CD14-positive monocyte (primary cell): ENCODE measurements at regions not wholly inside any gene's neighbourhood (a gene's known extent, or its start where the extent isn't known, plus 50 kb on each side); places are given as distances from the start of the nearest gene placed in this dataset.

Experiments used
- DNase-seq, 3 donors: peaks; one replicate each; pipeline ENCODE4 v3.0.0-alpha.2; 2011 to 2022
- H2AFZ ChIP-seq: 2 replicates; pipeline ENCODE4 v1.6.0; 2012; ENCODE audit warnings: mild to moderate bottlenecking, low read depth, low read length, inconsistent platforms; ENCODE audit not compliant: insufficient read depth, poor library complexity, severe bottlenecking
- H3K27ac ChIP-seq, 2 donors: 1 replicate in 1 of 2; 2 replicates in 1 of 2; pipeline ENCODE4 v1.5.1; 2012 to 2013; ENCODE audit warnings: low read length in 2 of 2, control low read depth in 1 of 2, inconsistent platforms in 1 of 2, low read depth in 1 of 2, mild to moderate bottlenecking in 1 of 2
- H3K27me3 ChIP-seq, 2 donors: one replicate each; pipeline versions ENCODE4 v1.6.0 to v1.6.1; 2011 to 2013; ENCODE audit warnings: low read length in 2 of 2; ENCODE audit not compliant: control insufficient read depth in 2 of 2, insufficient read depth in 2 of 2
- H3K36me3 ChIP-seq, 2 donors: replicated peaks in 1 of 2; 1 replicate in 1 of 2; 2 replicates in 1 of 2; pipeline versions ENCODE4 v1.5.1 to v1.6.1; 2012 to 2013; ENCODE audit warnings: low read length in 2 of 2, control low read depth in 1 of 2, inconsistent platforms in 1 of 2, mild to moderate bottlenecking in 1 of 2; ENCODE audit not compliant: insufficient read depth in 2 of 2, control insufficient read depth in 1 of 2
- H3K4me1 ChIP-seq, 2 donors: 1 replicate in 1 of 2; 2 replicates in 1 of 2; pipeline versions ENCODE4 v1.5.1 to v1.6.1; 2012 to 2013; ENCODE audit warnings: low read length in 2 of 2, control low read depth in 1 of 2, inconsistent platforms in 1 of 2, mild to moderate bottlenecking in 1 of 2, moderate library complexity in 1 of 2; ENCODE audit not compliant: insufficient read depth in 2 of 2, control insufficient read depth in 1 of 2
- H3K4me2 ChIP-seq: replicated peaks from 2 replicates; pipeline ENCODE3; 2012; ENCODE audit warnings: low read length, moderate library complexity, mild to moderate bottlenecking; ENCODE audit not compliant: poor library complexity, severe bottlenecking; ENCODE audit errors: extremely low read depth
- H3K4me3 ChIP-seq, 3 experiments: fragments of 200-600 bp in 1 of 3; sonication (generic) in 1 of 3; replicated peaks in 1 of 3; 1 replicate in 2 of 3; 2 replicates in 1 of 3; pipeline ENCODE4 v1.5.1; 2011 to 2013; ENCODE audit warnings: low read length in 3 of 3, mild to moderate bottlenecking in 3 of 3, control low read depth in 2 of 3, low read depth in 2 of 3, inconsistent platforms in 1 of 3, moderate library complexity in 1 of 3
- H3K79me2 ChIP-seq: 2 replicates; pipeline ENCODE4 v1.6.0; 2012; ENCODE audit warnings: mild to moderate bottlenecking, control low read depth, inconsistent platforms, low read length, moderate library complexity; ENCODE audit not compliant: insufficient read depth
- H3K9ac ChIP-seq: 2 replicates; pipeline ENCODE4 v1.6.0; 2017; ENCODE audit warnings: low read length, mild to moderate bottlenecking; ENCODE audit not compliant: insufficient read depth, poor library complexity, severe bottlenecking
- H3K9me3 ChIP-seq, 2 donors: replicated peaks in 1 of 2; 1 replicate in 1 of 2; 2 replicates in 1 of 2; pipeline versions ENCODE4 v1.5.1 to v1.6.1; 2012 to 2013; ENCODE audit warnings: low read length in 2 of 2, control low read depth in 1 of 2; ENCODE audit not compliant: control insufficient read depth in 1 of 2, insufficient read depth in 1 of 2
- H4K20me1 ChIP-seq: 2 replicates; pipeline ENCODE4 v1.6.0; 2012; ENCODE audit warnings: mild to moderate bottlenecking, low read length, control low read depth, moderate library complexity; ENCODE audit not compliant: insufficient read depth
- H3K27ac Mint-ChIP-seq, 7 donors: one replicate each; pipeline ENCODE4 v1.8.0; 2020; ENCODE audit warnings: mild to moderate bottlenecking in 7 of 7, mixed read lengths in 7 of 7, moderate library complexity in 6 of 7, inconsistent platforms in 2 of 7
- H3K27me3 Mint-ChIP-seq, 3 donors: one replicate each; pipeline ENCODE4 v1.8.0; 2021 to 2022; ENCODE audit warnings: low read depth in 3 of 3, mild to moderate bottlenecking in 3 of 3, mixed read lengths in 3 of 3, moderate library complexity in 3 of 3, inconsistent platforms in 1 of 3
- H3K36me3 Mint-ChIP-seq, 2 donors: one replicate each; pipeline ENCODE4 v1.8.0; 2020; ENCODE audit warnings: mixed read lengths in 2 of 2, inconsistent platforms in 1 of 2, mild to moderate bottlenecking in 1 of 2
- H3K4me1 Mint-ChIP-seq: one replicate; pipeline ENCODE4 v1.8.0; 2020; ENCODE audit warnings: mild to moderate bottlenecking, mixed read lengths
- H3K4me3 Mint-ChIP-seq, 2 donors: one replicate each; pipeline ENCODE4 v1.8.0; 2020; ENCODE audit warnings: mild to moderate bottlenecking in 2 of 2, mixed read lengths in 2 of 2, moderate library complexity in 1 of 2
- H3K9me3 Mint-ChIP-seq, 7 donors: one replicate each; pipeline ENCODE4 v1.8.0; 2020 to 2022; ENCODE audit warnings: mixed read lengths in 7 of 7, mild to moderate bottlenecking in 6 of 7, moderate library complexity in 6 of 7, inconsistent platforms in 2 of 7
- CTCF ChIP-seq: fragments of 200-600 bp; IDR thresholded peaks from one replicate; pipeline ENCODE4 v1.8.0; 2022; ENCODE audit warnings: antibody characterized with exemption, mild to moderate bottlenecking
- WGBS: methylation state at CpG from one replicate; pipeline ENCODE4 v1.1.5; 2013; ENCODE audit warnings: missing lambda C conversion rate; ENCODE audit not compliant: insufficient coverage; 5-methylcytosine and 5-hydroxymethylcytosine counted together
- intact Hi-C, 2 donors: fragments of 100-400 bp; cut with micrococcal nuclease; formaldehyde crosslinking; loops; one replicate each; pipeline versions ENCODE4 v1.15.0 to v1.15.1; 2023

- no peaks in the 10 kb centered on the region for H3K4me1 ChIP-seq
- Mint-ChIP-seq H3K36me3 (no peaks in the 10 kb centered on the region), H3K27ac (no peak overlapping the region), H3K4me1 (no peaks in the 10 kb centered on the region), H3K27me3 (peaks cover 0 to 2% (median 1%) of the 10 kb centered on the region in 3 donors), H3K9me3 (no peaks in the 10 kb centered on the region), H3K4me3 (no peak overlapping the region)
- intact Hi-C loops = no loop called here
- H3K27ac ChIP-seq = no peak overlapping the region
- TF ChIP-seq CTCF = no peak
- no peak overlapping the region for H3K9ac ChIP-seq
- DNase-seq = no peak
- no peaks in the 10 kb centered on the region for H4K20me1 ChIP-seq
- no peaks in the 10 kb centered on the region for H3K79me2 ChIP-seq
- H3K4me2 ChIP-seq = no peak overlapping the region
- H2AFZ ChIP-seq = no peak overlapping the region
- H3K36me3 ChIP-seq = no peaks in the 10 kb centered on the region
- H3K4me3 ChIP-seq = no peak overlapping the region
- H3K27me3 ChIP-seq = no peaks in the 10 kb centered on the region
- H3K9me3 ChIP-seq = no peaks in the 10 kb centered on the region
Observed at GRCh38 chr2:198382811-198383210, 578.4 kb downstream of the PLCL1 start.

GRCh38 chr2:198376677-198377076, 572.3 kb downstream of the PLCL1 start:
- Mint-ChIP-seq H3K27me3 (peaks cover 0 to 7% (median 1%) of the 10 kb centered on the region in 3 donors), H3K27ac (no peak overlapping the region), H3K4me1 (peaks cover 5% of the 10 kb centered on the region), H3K9me3 (no peaks in the 10 kb centered on the region), H3K4me3 (no peak overlapping the region), H3K36me3 (no peaks in the 10 kb centered on the region)
- Histone ChIP-seq H2AFZ (no peak overlapping the region), H3K4me3 (no peak overlapping the region), H3K9me3 (no peaks in the 10 kb centered on the region), H3K27ac (no peak overlapping the region), H3K79me2 (no peaks in the 10 kb centered on the region), H3K4me2 (no peak overlapping the region), H3K4me1 (no peaks in the 10 kb centered on the region), H4K20me1 (no peaks in the 10 kb centered on the region), H3K27me3 (no peaks in the 10 kb centered on the region), H3K9ac (no peak overlapping the region), H3K36me3 (no peaks in the 10 kb centered on the region)
- intact Hi-C loops = no loop called here
- 60% methylated on average over 2 of the region's 5 CpGs for WGBS
- DNase-seq = no peak
- TF ChIP-seq CTCF = no peak
